ENCODE measurements at regions not wholly inside any gene's neighbourhood (a gene's known extent, or its start where the extent isn't known, plus 50 kb on each side); places are given as distances from the start of the nearest gene placed in this dataset.

DNA sequence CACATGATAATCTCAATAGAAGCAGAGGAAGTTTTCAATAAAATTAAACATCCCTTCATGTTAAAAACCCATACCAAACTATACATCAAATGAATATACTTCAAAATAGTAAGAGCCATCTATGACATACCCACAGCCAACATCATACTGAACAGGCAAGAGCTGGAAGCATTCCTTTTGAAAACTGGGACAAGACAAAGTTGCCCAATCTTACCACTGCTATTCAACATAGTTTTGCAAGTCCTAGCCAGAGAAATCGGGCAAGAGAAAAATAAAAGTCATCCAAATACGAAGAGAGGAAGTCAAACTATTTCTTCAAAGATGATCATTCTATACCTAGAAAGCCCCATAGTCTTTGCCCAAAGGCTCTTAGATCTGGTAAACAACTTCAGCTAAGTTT, 454.7 kb upstream of the PRICKLE1 start:
- CTCF ChIA-PET: no interaction called here
- Histone ChIP-seq H3K4me3 (ENCODE audit: low read length) (no peak overlapping the region), H3K79me2 (ENCODE audit: low read length) (no peaks in the 10 kb centered on the region), H3K9ac (ENCODE audit: low read length) (no peak overlapping the region), H3K4me1 (ENCODE audit: insufficient read depth, low read length) (no peaks in the 10 kb centered on the region), H3F3A (ENCODE audit: low read length, unreplicated experiment) (no peaks in the 10 kb centered on the region), H3K9me3 (ENCODE audit: low read length) (no peaks in the 10 kb centered on the region), H3K36me3 (ENCODE audit: low read depth, low read length) (no peaks in the 10 kb centered on the region), H4K20me1 (ENCODE audit: low read length) (no peaks in the 10 kb centered on the region), H3K4me2 (ENCODE audit: low read length) (no peak overlapping the region), H3K27me3 (ENCODE audit: low read length) (no peaks in the 10 kb centered on the region), H2AFZ (ENCODE audit: low read length) (no peak overlapping the region), H3K27ac (ENCODE audit: low read length) (no peak overlapping the region), H3K9me2 (replicated peaks; ENCODE audit: low read length) (no peaks in the 10 kb centered on the region)
- ATAC-seq (no peak), DNase-seq (no peak)
- TF ChIP-seq, protein P1, sequence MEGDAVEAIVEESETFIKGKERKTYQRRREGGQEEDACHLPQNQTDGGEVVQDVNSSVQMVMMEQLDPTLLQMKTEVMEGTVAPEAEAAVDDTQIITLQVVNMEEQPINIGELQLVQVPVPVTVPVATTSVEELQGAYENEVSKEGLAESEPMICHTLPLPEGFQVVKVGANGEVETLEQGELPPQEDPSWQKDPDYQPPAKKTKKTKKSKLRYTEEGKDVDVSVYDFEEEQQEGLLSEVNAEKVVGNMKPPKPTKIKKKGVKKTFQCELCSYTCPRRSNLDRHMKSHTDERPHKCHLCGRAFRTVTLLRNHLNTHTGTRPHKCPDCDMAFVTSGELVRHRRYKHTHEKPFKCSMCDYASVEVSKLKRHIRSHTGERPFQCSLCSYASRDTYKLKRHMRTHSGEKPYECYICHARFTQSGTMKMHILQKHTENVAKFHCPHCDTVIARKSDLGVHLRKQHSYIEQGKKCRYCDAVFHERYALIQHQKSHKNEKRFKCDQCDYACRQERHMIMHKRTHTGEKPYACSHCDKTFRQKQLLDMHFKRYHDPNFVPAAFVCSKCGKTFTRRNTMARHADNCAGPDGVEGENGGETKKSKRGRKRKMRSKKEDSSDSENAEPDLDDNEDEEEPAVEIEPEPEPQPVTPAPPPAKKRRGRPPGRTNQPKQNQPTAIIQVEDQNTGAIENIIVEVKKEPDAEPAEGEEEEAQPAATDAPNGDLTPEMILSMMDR (conservative IDR thresholded peaks at IDR 0.05; ENCODE audit: low read depth, low read length): no peak
- TF ChIP-seq EZH2 (IDR thresholded peaks at IDR 0.05; ENCODE audit: low read length, unreplicated experiment): no peak
- TF ChIP-seq EZH2phosphoT487 (IDR thresholded peaks at IDR 0.05; ENCODE audit: borderline replicate concordance, low read length): no peak
- intact Hi-C loops (cut with micrococcal nuclease): no loop called here
- BruUV-seq (replicated peaks): no TSS peak
- POLR2A ChIA-PET (ENCODE audit: unreplicated experiment): no interaction called here

DNA sequence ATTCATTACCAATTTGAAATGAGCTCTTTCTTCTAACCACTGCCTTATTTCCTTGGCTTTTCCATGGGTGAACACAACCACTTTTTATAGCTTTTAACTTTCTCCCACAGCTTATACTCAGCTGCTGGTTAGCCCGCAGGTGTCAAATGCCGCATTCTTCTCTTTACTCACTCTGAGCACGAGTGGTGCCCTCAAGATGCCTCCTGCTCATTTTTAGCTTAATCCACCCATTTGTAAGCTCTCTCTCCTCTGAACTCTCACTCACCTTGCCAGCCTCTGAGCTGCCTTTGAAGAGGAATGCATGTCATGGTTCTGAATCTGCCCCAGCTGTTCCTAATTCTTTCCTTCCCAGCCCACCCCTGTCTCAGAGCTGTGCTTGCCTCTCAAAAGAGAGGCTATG, 449.4 kb upstream of the PRICKLE1 start:
- H2AFZ ChIP-seq (ENCODE audit: low read length): no peak overlapping the region

DNA sequence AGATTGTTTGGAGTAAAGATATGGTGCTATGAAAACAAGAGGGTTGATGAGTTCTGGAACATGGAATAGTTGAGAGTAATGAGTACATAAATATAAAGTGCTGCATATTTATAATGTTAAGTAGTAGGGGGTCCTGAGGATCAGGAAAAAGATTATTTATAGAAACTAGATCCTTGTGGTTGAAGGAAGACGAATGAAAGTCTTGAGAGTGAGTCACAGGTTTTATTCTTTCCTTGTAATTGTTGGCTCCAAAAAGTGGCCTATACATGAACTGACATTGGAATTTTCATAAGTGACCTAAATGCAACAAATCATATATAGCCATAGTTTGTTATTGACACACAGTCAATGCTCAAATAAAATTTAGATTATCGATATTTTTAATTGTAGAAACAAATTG, 440.4 kb upstream of the PRICKLE1 start:
- intact Hi-C loops (cut with micrococcal nuclease): no loop called here
- H3K4me2 ChIP-seq (ENCODE audit: low read length): no peak overlapping the region
- H3K4me3 ChIP-seq (ENCODE audit: low read length): no peak overlapping the region

More for the DNA sequence above, 449.4 kb upstream of the PRICKLE1 start:
- Histone ChIP-seq H3K27me3 (ENCODE audit: low read length) (no peaks in the 10 kb centered on the region), H3K79me2 (ENCODE audit: low read length) (no peaks in the 10 kb centered on the region), H3F3A (ENCODE audit: low read length, unreplicated experiment) (no peaks in the 10 kb centered on the region), H3K4me3 (ENCODE audit: low read length) (no peak overlapping the region), H3K36me3 (ENCODE audit: low read depth, low read length) (no peaks in the 10 kb centered on the region), H3K9me2 (replicated peaks; ENCODE audit: low read length) (no peaks in the 10 kb centered on the region), H4K20me1 (ENCODE audit: low read length) (no peaks in the 10 kb centered on the region), H3K27ac (ENCODE audit: low read length) (no peak overlapping the region), H3K9ac (ENCODE audit: low read length) (no peak overlapping the region), H3K4me1 (ENCODE audit: insufficient read depth, low read length) (no peaks in the 10 kb centered on the region), H3K4me2 (ENCODE audit: low read length) (no peak overlapping the region), H3K9me3 (ENCODE audit: low read length) (no peaks in the 10 kb centered on the region)
- TF ChIP-seq, protein P1 (conservative IDR thresholded peaks at IDR 0.05; ENCODE audit: low read depth, low read length): no peak
- TF ChIP-seq EZH2 (IDR thresholded peaks at IDR 0.05; ENCODE audit: low read length, unreplicated experiment) (no peak), EZH2phosphoT487 (IDR thresholded peaks at IDR 0.05; ENCODE audit: borderline replicate concordance, low read length) (no peak)
- ATAC-seq (no peak), DNase-seq (no peak)
- ChIA-PET CTCF (no interaction called here), POLR2A (ENCODE audit: unreplicated experiment) (no interaction called here)
- BruUV-seq (replicated peaks): no TSS peak
- intact Hi-C loops (cut with micrococcal nuclease): no loop called here

More for the DNA sequence above, 440.4 kb upstream of the PRICKLE1 start:
- Histone ChIP-seq H4K20me1 (ENCODE audit: low read length) (no peaks in the 10 kb centered on the region), H3F3A (ENCODE audit: low read length, unreplicated experiment) (no peaks in the 10 kb centered on the region), H3K9me3 (ENCODE audit: low read length) (0 out of 2 replicates have a peak, but pooled peaks cover 9% of the 10 kb centered on the region), H3K36me3 (ENCODE audit: low read depth, low read length) (no peaks in the 10 kb centered on the region), H3K9ac (ENCODE audit: low read length) (no peak overlapping the region), H3K4me1 (ENCODE audit: insufficient read depth, low read length) (no peaks in the 10 kb centered on the region; the same call in 1 of the 2 replicates), H3K9me2 (replicated peaks; ENCODE audit: low read length) (no peaks in the 10 kb centered on the region), H2AFZ (ENCODE audit: low read length) (no peak overlapping the region), H3K27ac (ENCODE audit: low read length) (no peak overlapping the region), H3K27me3 (ENCODE audit: low read length) (no peaks in the 10 kb centered on the region), H3K79me2 (ENCODE audit: low read length) (no peaks in the 10 kb centered on the region)
- DNase-seq (peak; percentile 21), ATAC-seq (no peak)
- ChIA-PET CTCF (no interaction called here), POLR2A (ENCODE audit: unreplicated experiment) (no interaction called here)
- TF ChIP-seq EZH2 (IDR thresholded peaks at IDR 0.05; ENCODE audit: low read length, unreplicated experiment): no peak
- TF ChIP-seq EZH2phosphoT487 (IDR thresholded peaks at IDR 0.05; ENCODE audit: borderline replicate concordance, low read length): no peak
- TF ChIP-seq, protein P1 (conservative IDR thresholded peaks at IDR 0.05; ENCODE audit: low read depth, low read length): no peak
- BruUV-seq (replicated peaks): no TSS peak

Data from PC-3 (cell line).